ENCODE measurements at regions not wholly inside any gene's neighbourhood (a gene's known extent, or its start where the extent isn't known, plus 50 kb on each side); places are given as distances from the start of the nearest gene placed in this dataset.

DNA sequence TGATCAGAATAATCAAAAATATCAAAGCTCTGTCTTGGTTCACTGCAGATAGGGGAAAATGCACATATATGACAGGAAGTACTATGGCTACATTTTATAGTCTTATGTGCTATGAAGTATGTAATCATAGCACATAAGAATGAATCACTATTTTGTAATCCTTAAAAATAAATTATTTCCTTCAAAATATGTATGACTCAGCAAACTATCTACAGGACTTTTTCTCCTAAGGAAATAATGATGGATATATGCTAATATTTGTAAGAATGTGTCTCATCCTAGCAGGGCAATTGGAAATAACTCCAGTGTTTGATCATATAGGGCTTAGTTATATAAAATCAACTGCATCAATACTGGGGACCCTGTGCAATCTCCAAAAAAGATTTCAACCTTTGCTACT, 85.1 kb downstream of the SLC24A2 start:
- no peak for TF ChIP-seq POLR2A (IDR thresholded peaks at IDR 0.05; ENCODE audit: extremely low read depth, insufficient read length)
- TF ChIP-seq CTCF (IDR thresholded peaks at IDR 0.05; ENCODE audit: low read depth, low read length) = no peak
